HUDEP-2 (cell line): ENCODE measurements at regions not wholly inside any gene's neighbourhood (a gene's known extent, or its start where the extent isn't known, plus 50 kb on each side); places are given as distances from the start of the nearest gene placed in this dataset.

Source experiments
- DNase-seq, 76 experiments: peaks; one replicate each; lab custom pipeline; 2025; ENCODE audit not compliant: unreplicated experiment in 76 of 76; lab: John Stamatoyannopoulos, UW

DNA sequence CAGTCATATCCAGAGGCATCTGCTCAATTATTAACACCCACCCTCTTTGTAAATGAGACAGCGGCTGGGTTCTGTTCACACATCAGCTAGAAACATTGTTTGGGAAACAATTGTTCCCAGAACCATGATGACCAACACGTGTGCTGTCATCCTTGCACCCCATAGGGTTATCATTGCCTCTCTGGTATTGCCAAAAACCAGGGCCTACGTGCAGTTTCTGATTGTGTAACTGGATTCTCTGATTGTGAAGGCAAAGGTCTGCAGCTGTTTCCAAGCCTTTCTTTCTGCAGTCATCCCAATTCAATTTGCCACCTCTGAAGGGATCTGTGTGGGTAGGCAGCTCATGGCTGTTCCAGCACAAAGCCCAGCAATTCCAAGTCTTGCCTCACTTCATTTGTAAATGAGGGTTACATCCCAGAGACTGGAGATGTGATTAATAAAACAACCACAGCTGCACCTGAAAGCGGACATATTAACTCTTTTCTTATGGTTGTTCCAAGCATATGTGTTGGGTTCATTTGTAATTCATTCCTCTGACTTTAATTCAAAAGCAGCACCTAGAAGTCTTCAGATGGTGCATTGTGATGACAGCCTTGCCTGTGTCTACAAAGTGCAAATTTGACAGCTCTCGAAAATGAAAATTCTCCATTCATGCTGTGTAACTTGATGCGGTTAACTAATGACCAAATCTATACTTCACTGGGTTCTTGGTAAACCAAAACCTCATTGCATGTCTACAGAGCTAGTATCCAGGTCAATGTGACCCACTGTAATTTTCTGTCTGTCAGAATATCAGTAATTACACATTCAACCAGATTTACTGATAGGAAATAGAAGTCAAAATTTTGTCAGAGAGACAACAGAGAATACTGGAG, 66.6 kb downstream of the YIPF5 start:
- DNase-seq = no peak

DNA sequence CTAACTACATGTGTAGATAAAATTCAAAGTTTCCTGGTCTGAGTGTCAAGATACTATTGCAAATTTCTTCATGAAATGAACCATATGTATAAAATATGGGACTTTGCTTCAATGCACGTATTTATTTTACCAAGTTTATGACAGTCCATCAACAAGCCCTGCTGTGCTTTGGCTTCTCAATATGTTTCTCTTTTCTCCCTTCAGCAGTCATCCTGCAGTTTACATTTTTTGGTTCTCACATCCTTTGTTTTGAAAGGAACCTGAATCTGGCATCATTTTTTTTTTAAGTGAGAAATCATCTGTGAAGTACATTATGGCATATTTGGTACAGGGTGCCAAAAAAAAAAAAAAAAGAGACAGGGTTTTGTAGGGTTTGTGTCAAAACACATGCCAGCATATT, 65.1 kb downstream of the YIPF5 start:
- DNase-seq = no peak

DNA sequence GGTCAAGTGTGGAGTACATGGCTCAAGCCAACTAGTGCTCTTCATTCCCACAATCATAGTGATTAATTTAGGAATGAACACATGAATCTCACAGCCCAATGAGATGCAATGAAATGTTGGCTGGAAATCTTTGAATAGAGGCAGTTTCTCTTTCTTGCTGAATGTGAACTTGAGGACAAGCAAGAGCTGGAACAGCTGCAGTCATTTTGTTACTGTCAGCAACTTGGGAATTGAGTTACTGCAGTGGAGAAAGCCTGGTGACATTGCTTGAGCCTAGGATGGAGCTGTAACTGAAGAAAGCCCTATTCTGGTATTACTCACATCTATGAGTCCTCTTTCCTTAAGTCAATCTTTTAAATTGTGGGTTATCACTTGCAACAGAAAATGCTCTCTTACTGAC, 62.3 kb downstream of the YIPF5 start:
- no peak for DNase-seq
